CD4-positive, CD25-positive, alpha-beta regulatory T cell (primary cell): ENCODE measurements at regions not wholly inside any gene's neighbourhood (a gene's known extent, or its start where the extent isn't known, plus 50 kb on each side); places are given as distances from the start of the nearest gene placed in this dataset.

Source experiments
- ATAC-seq, 2 donors: fragments of 150-1000 bp; cut with Tn5 transposase; one replicate each; pipeline ENCODE4 v1.10.0; 2021; ENCODE audit warnings: low read depth in 2 of 2, moderate number of reproducible peaks in 2 of 2, moderate library complexity in 1 of 2
- DNase-seq, 3 donors: peaks; one replicate each; pipeline versions ENCODE4 v3.0.0 to v3.0.0-alpha.2; 2012 to 2022; ENCODE audit warnings: mixed read lengths in 1 of 3
- H3K27ac ChIP-seq: one replicate; pipeline ENCODE4 v1.7.0; 2013; ENCODE audit warnings: mild to moderate bottlenecking, low read length; ENCODE audit not compliant: insufficient read depth, poor library complexity, severe bottlenecking
- H3K27me3 ChIP-seq: one replicate; pipeline ENCODE4 v1.7.0; 2013; ENCODE audit warnings: low read length; ENCODE audit not compliant: control insufficient read depth, insufficient read depth
- H3K36me3 ChIP-seq: one replicate; pipeline ENCODE4 v1.7.0; 2013; ENCODE audit warnings: mild to moderate bottlenecking, low read length, moderate library complexity; ENCODE audit not compliant: control insufficient read depth, insufficient read depth
- H3K4me1 ChIP-seq: 2 replicates; pipeline ENCODE4 v1.7.0; 2013; ENCODE audit warnings: mild to moderate bottlenecking, low read length; ENCODE audit not compliant: insufficient read depth, control insufficient read depth, poor library complexity, severe bottlenecking
- H3K4me3 ChIP-seq: one replicate; pipeline ENCODE4 v1.7.0; 2013; ENCODE audit warnings: low read depth, mild to moderate bottlenecking, low read length, moderate library complexity
- H3K9me3 ChIP-seq, 2 experiments: 1 replicate in 1 of 2; 2 replicates in 1 of 2; pipeline ENCODE4 v1.7.0; 2013; ENCODE audit warnings: low read length in 2 of 2, mild to moderate bottlenecking in 1 of 2, moderate library complexity in 1 of 2; ENCODE audit not compliant: control insufficient read depth in 2 of 2
- H3K27ac Mint-ChIP-seq, 3 donors: one replicate each; pipeline ENCODE4 v1.8.0; 2020 to 2022; ENCODE audit warnings: mild to moderate bottlenecking in 3 of 3, mixed read lengths in 3 of 3, moderate library complexity in 2 of 3
- H3K27me3 Mint-ChIP-seq: one replicate; pipeline ENCODE4 v1.8.0; 2022; ENCODE audit warnings: mild to moderate bottlenecking, mixed read lengths
- H3K36me3 Mint-ChIP-seq: one replicate; pipeline ENCODE4 v1.8.0; 2020; ENCODE audit warnings: mixed read lengths
- H3K4me1 Mint-ChIP-seq, 4 donors: one replicate each; pipeline ENCODE4 v1.8.0; 2020 to 2022; ENCODE audit warnings: mixed read lengths in 4 of 4, mild to moderate bottlenecking in 1 of 4
- H3K4me3 Mint-ChIP-seq, 4 donors: one replicate each; pipeline ENCODE4 v1.8.0; 2020 to 2022; ENCODE audit warnings: mild to moderate bottlenecking in 4 of 4, mixed read lengths in 4 of 4, moderate library complexity in 3 of 4
- H3K9me3 Mint-ChIP-seq, 7 donors: one replicate each; pipeline ENCODE4 v1.8.0; 2020 to 2022; ENCODE audit warnings: mixed read lengths in 7 of 7, mild to moderate bottlenecking in 3 of 7, moderate library complexity in 2 of 7

DNA sequence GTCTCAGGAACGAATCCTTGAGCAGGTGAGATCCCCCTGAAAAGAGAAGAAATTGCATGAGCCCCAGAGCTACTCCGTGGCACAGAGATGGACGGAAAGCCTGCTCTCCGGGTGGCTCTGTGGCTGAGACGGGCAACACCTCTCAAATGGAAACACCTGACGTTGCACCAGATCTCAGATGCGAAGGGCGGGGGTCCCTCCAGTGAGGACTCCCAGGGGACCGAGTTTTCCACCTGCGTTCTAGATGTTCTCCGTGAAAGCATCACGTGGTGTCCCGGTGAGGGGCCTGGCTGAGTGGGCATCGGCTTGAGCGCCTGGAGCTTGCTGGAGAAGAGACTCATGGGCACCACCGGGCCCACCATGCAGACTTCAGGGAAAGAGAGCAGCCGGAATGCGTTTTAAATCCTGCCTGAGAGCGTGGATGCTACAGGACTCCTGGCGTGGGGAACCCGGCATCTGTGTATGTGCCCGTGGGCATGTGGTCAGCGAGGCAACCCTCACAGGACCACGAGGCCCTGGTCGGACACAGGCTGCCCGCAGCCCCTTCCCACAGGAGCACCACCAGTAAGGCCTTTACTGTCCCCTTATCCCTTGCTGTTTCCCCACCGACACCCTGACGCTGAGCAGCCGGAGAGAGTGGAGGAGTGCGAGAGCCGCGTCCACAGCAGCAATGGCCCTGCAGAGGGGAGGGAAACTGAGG, 378.4 kb upstream of the IRX4 start:
- no peaks in the 10 kb centered on the region for H3K36me3 ChIP-seq
- ATAC-seq (no peak), DNase-seq (no peak)
- H3K9me3 ChIP-seq, result no peaks in the 10 kb centered on the region
- H3K4me1 ChIP-seq, result no peaks in the 10 kb centered on the region
- no peaks in the 10 kb centered on the region for H3K4me1 Mint-ChIP-seq
- H3K4me3 Mint-ChIP-seq, result no peak overlapping the region
- no peaks in the 10 kb centered on the region for H3K27me3 Mint-ChIP-seq
- H3K27ac Mint-ChIP-seq, result no peak overlapping the region
- peaks cover 0 to 2% (median 0%) of the 10 kb centered on the region in 7 donors for H3K9me3 Mint-ChIP-seq
- H3K27me3 ChIP-seq, result no peaks in the 10 kb centered on the region
- H3K4me3 ChIP-seq, result no peak overlapping the region
- H3K27ac ChIP-seq, result no peak overlapping the region
- no peaks in the 10 kb centered on the region for H3K36me3 Mint-ChIP-seq

- no peaks in the 10 kb centered on the region for H3K4me1 Mint-ChIP-seq
- H3K27me3 Mint-ChIP-seq, result no peaks in the 10 kb centered on the region
- H3K4me3 ChIP-seq, result no peak overlapping the region
- H3K4me3 Mint-ChIP-seq, result no peak overlapping the region
- H3K27me3 ChIP-seq, result no peaks in the 10 kb centered on the region
- H3K27ac ChIP-seq, result no peak overlapping the region
- ATAC-seq (no peak), DNase-seq (no peak)
- no peaks in the 10 kb centered on the region for H3K9me3 ChIP-seq
- no peaks in the 10 kb centered on the region for H3K4me1 ChIP-seq
- H3K36me3 ChIP-seq, result no peaks in the 10 kb centered on the region
- H3K27ac Mint-ChIP-seq, result no peak overlapping the region
- H3K9me3 Mint-ChIP-seq, result peaks cover 0 to 4% (median 0%) of the 10 kb centered on the region in 7 donors
- no peaks in the 10 kb centered on the region for H3K36me3 Mint-ChIP-seq
Measured at GRCh38 chr5:2260211-2261003, 377.7 kb upstream of the IRX4 start.

DNA sequence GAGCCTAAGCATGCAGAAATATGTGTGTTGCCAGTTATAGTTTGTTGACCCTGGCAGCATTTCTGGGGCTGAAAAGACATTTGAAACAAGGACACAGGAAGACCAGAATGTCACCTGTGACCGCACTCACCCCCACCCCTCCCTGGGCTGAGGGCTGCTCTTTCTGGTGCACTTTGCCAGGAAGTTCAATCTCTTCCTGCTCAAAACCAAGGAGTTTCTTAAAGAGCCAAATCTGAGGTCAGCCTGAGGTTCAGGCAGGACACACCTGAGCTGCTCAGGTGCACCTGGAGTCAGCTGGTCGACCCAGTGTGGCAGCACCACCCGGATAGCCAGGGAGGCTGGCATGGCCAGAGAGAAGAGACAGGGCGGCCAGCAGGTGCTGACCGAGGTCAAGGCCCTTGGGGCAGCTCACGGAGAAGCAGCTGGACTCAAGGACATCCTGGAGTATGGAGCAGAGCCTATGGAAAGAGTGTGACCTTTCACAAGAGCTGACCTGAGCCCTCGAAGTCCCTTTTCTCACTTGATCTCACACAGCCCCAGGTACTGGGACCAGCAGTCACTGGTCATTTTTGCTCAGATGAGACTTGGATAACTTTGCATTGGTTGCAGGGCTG, 376.9 kb upstream of the IRX4 start:
- Mint-ChIP-seq H3K27me3 (no peaks in the 10 kb centered on the region), H3K4me3 (no peak overlapping the region), H3K36me3 (no peaks in the 10 kb centered on the region), H3K4me1 (no peaks in the 10 kb centered on the region), H3K27ac (no peak overlapping the region), H3K9me3 (peaks cover 0 to 4% (median 0%) of the 10 kb centered on the region in 7 donors)
- no peak for DNase-seq
- no peaks in the 10 kb centered on the region for H3K36me3 ChIP-seq
- no peaks in the 10 kb centered on the region for H3K9me3 ChIP-seq
- no peak overlapping the region for H3K27ac ChIP-seq
- no peaks in the 10 kb centered on the region for H3K4me1 ChIP-seq
- no peak for ATAC-seq
- no peak overlapping the region for H3K4me3 ChIP-seq
- no peaks in the 10 kb centered on the region for H3K27me3 ChIP-seq

DNA sequence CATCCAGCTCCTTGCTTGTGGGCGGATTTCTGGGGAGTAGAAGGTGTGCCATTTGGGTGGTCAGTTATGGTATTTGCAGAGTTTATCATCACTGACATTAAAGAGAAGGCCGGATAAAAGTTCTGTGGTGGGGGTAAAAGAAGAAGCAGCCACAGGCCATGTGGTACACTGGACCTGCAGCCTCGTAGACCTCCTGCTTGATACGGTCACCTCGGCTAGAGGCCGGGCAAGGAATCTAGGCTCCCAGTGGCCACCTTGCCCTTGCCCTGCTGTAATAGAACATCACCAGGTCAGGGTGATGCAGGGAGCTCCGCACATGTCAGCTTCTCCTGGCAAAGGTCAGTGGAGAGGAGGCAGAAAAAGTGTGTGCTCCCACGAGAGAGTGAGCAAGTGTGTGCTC, 376.1 kb upstream of the IRX4 start:
- H3K4me1 ChIP-seq, result no peaks in the 10 kb centered on the region
- Mint-ChIP-seq H3K36me3 (no peaks in the 10 kb centered on the region), H3K4me1 (peaks cover 0 to 2% (median under 1%) of the 10 kb centered on the region in 4 donors), H3K9me3 (peaks cover 0 to 4% (median 0%) of the 10 kb centered on the region in 7 donors), H3K27me3 (no peaks in the 10 kb centered on the region), H3K27ac (no peak overlapping the region), H3K4me3 (no peak overlapping the region)
- H3K9me3 ChIP-seq, result no peaks in the 10 kb centered on the region
- no peak overlapping the region for H3K4me3 ChIP-seq
- no peaks in the 10 kb centered on the region for H3K36me3 ChIP-seq
- H3K27me3 ChIP-seq, result no peaks in the 10 kb centered on the region
- DNase-seq (no peak), ATAC-seq (no peak)
- no peak overlapping the region for H3K27ac ChIP-seq

- Mint-ChIP-seq H3K27ac (no peak overlapping the region), H3K4me1 (peaks cover 0 to 6% (median 1%) of the 10 kb centered on the region in 4 donors), H3K9me3 (peaks cover 0 to 4% (median 0%) of the 10 kb centered on the region in 7 donors), H3K27me3 (no peaks in the 10 kb centered on the region), H3K36me3 (no peaks in the 10 kb centered on the region), H3K4me3 (no peak overlapping the region)
- Histone ChIP-seq H3K4me1 (no peaks in the 10 kb centered on the region), H3K27ac (no peak overlapping the region), H3K9me3 (no peaks in the 10 kb centered on the region), H3K27me3 (no peaks in the 10 kb centered on the region), H3K36me3 (no peaks in the 10 kb centered on the region), H3K4me3 (no peak overlapping the region)
- DNase-seq (no peak), ATAC-seq (no peak)
Measured at GRCh38 chr5:2257326-2258244, 374.9 kb upstream of the IRX4 start.

GRCh38 chr5:2256691-2257280, 374.1 kb upstream of the IRX4 start:
- H3K4me3 Mint-ChIP-seq, result no peak overlapping the region
- H3K9me3 ChIP-seq, result no peaks in the 10 kb centered on the region
- ATAC-seq, result no peak
- peaks cover 0 to 4% (median 0%) of the 10 kb centered on the region in 7 donors for H3K9me3 Mint-ChIP-seq
- no peaks in the 10 kb centered on the region for H3K27me3 ChIP-seq
- no peak overlapping the region for H3K4me3 ChIP-seq
- no peaks in the 10 kb centered on the region for H3K27me3 Mint-ChIP-seq
- H3K36me3 ChIP-seq, result no peaks in the 10 kb centered on the region
- no peaks in the 10 kb centered on the region for H3K4me1 ChIP-seq
- no peak overlapping the region for H3K27ac Mint-ChIP-seq
- no peak overlapping the region for H3K27ac ChIP-seq
- H3K4me1 Mint-ChIP-seq, result peaks cover 0 to 6% (median 1%) of the 10 kb centered on the region in 4 donors
- H3K36me3 Mint-ChIP-seq, result no peaks in the 10 kb centered on the region
- DNase-seq, result no peak
